Tibial nerve (tissue), 4 donors: ENCODE measurements at regions not wholly inside any gene's neighbourhood (a gene's known extent, or its start where the extent isn't known, plus 50 kb on each side); places are given as distances from the start of the nearest gene placed in this dataset.

Source experiments
- DNase-seq, 2 donors: peaks; one replicate each; pipeline ENCODE4 v3.0.0-alpha.2; 2019; ENCODE audit warnings: low spot score in 2 of 2
- H3K27ac ChIP-seq, 4 donors: fragments of 200-600 bp; sonication (generic) in 3 of 4; one replicate each; pipeline ENCODE4 v1.5.1; 2017 to 2019; ENCODE audit warnings: mild to moderate bottlenecking in 1 of 4
- H3K27me3 ChIP-seq, 2 donors: fragments of 200-600 bp; sonication (generic) in 1 of 2; one replicate each; pipeline versions ENCODE4 v1.5.1 to v1.6.0; 2017 to 2019
- H3K36me3 ChIP-seq, 3 donors: fragments of 200-600 bp; sonication (generic); one replicate each; pipeline ENCODE4 v1.5.1; 2018 to 2019
- H3K4me1 ChIP-seq, 4 donors: fragments of 200-600 bp; sonication (generic) in 3 of 4; one replicate each; pipeline ENCODE4 v1.5.1; 2017 to 2019
- H3K4me3 ChIP-seq, 4 donors: fragments of 200-600 bp; sonication (generic) in 3 of 4; one replicate each; pipeline ENCODE4 v1.5.1; 2017 to 2019; ENCODE audit warnings: mild to moderate bottlenecking in 1 of 4, moderate library complexity in 1 of 4
- H3K9me3 ChIP-seq, 4 donors: fragments of 200-600 bp; sonication (generic) in 3 of 4; one replicate each; pipeline ENCODE4 v1.5.1; 2017 to 2019
- CTCF ChIP-seq, 5 experiments: fragments of 200-600 bp in 3 of 5; fragments of 450-650 bp in 2 of 5; sonication (generic) in 3 of 5; IDR thresholded peaks; one replicate each; pipeline ENCODE4 v1.5.1; 2016 to 2019; ENCODE audit warnings: antibody characterized with exemption in 5 of 5, mild to moderate bottlenecking in 3 of 5, moderate library complexity in 2 of 5
- EP300 ChIP-seq, 2 donors: sonication (generic); formaldehyde crosslinking; IDR thresholded peaks; one replicate each; pipeline ENCODE4 v1.6.1; 2017; ENCODE audit warnings: antibody characterized with exemption in 2 of 2, mild to moderate bottlenecking in 1 of 2
- POLR2A ChIP-seq, 2 donors: fragments of 450-650 bp; IDR thresholded peaks; one replicate each; pipeline ENCODE4 v1.6.1; 2017; ENCODE audit warnings: antibody characterized with exemption in 2 of 2, mild to moderate bottlenecking in 2 of 2, moderate library complexity in 2 of 2
- WGBS, 2 donors: methylation state at CpG; one replicate each; pipeline ENCODE4 v1.1.5; 2018; 5-methylcytosine and 5-hydroxymethylcytosine counted together

GRCh38 chr14:54337314-54337713 lies 59.5 kb upstream of the CDKN3 start:
- no peak for DNase-seq
- 60 to 71% methylated on average over 10 of the region's 10 CpGs for WGBS, 2 donors

DNA sequence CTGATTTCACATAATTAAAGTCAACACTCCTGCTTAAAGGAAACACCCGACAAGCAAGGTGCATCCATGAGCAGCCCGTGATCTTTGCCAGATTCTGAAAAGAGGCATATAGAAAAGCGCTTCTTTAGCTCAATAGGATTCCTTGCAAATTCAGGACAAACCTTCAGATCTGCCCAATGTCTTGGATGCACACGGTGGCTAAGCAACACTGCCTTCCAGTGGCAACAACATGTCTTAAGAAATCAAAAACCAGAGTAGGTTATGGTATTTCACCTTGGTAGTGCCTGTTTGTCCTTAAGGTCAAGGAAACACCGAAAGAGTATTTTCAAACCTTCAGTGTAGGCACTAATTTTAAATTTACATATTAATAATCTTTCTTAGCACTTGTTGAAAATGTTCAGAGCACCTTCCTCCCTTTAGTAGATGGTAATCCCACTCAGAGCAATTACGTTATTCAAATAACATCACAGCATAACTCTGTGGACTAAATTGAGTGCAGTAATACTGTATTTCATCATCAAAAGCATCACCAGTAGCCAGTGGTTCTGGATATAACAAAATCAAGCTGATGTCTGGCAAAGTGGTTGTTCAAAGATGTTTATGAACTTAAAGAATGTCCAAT lies 58.0 kb upstream of the CDKN3 start:
- H3K27ac ChIP-seq, result no peak overlapping the region

More at GRCh38 chr14:54337314-54337713, 59.5 kb upstream of the CDKN3 start:
- Histone ChIP-seq H3K4me1 (no peaks in the 10 kb centered on the region), H3K4me3 (no peak overlapping the region), H3K9me3 (no peaks in the 10 kb centered on the region), H3K27me3 (no peaks in the 10 kb centered on the region), H3K27ac (no peak overlapping the region), H3K36me3 (no peaks in the 10 kb centered on the region)
- TF ChIP-seq CTCF (IDR thresholded peaks at IDR 0.05), result no peak
- TF ChIP-seq EP300 (IDR thresholded peaks at IDR 0.05), result no peak
- no peak for TF ChIP-seq POLR2A (IDR thresholded peaks at IDR 0.05)

DNA sequence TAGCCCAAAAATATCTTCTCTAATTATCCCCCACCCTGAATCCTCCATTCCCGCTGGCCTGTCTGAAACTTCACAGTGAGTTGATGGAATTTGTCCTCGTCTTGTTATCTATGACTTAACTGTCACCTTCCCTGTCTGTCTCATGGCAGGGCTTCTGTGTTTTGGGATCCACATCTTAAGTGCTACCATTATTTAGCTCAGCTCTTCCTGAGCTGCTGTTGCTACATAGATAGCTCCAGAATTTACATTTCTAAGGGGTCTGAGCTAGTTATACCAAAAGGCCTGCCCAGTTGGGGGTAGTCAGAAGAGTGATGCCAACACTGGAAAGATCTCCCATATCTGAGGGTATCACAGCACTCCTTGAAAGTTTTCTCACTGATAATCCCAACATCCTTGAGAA lies 57.0 kb upstream of the CDKN3 start:
- H3K27ac ChIP-seq, result no peak overlapping the region
- no peaks in the 10 kb centered on the region for H3K36me3 ChIP-seq
- H3K9me3 ChIP-seq, result no peaks in the 10 kb centered on the region
- no peak for TF ChIP-seq CTCF (IDR thresholded peaks at IDR 0.05)
- TF ChIP-seq POLR2A (IDR thresholded peaks at IDR 0.05), result no peak
- no peak for TF ChIP-seq EP300 (IDR thresholded peaks at IDR 0.05)
- no peaks in the 10 kb centered on the region for H3K27me3 ChIP-seq
- WGBS, 2 donors, result 89% methylated on average over 2 of the region's 2 CpGs
- no peak overlapping the region for H3K4me3 ChIP-seq
- no peak for DNase-seq
- H3K4me1 ChIP-seq, result peaks cover 0 to 14% (median 2%) of the 10 kb centered on the region in 4 donors

More for the DNA sequence above, 58.0 kb upstream of the CDKN3 start:
- H3K4me1 ChIP-seq, result peaks cover 0 to 12% (median 2%) of the 10 kb centered on the region in 4 donors
- H3K27me3 ChIP-seq, result no peaks in the 10 kb centered on the region
- WGBS, 2 donors, result 49 to 51% methylated on average over 6 of the region's 6 CpGs
- TF ChIP-seq POLR2A (IDR thresholded peaks at IDR 0.05) (no peak), CTCF (IDR thresholded peaks at IDR 0.05) (peak in 3 of 5 experiments; percentile 17 to 42 (median 24))
- no peak overlapping the region for H3K4me3 ChIP-seq
- DNase-seq, result no peak
- H3K36me3 ChIP-seq, result no peaks in the 10 kb centered on the region
- no peaks in the 10 kb centered on the region for H3K9me3 ChIP-seq

- no peaks in the 10 kb centered on the region for H3K9me3 ChIP-seq
- no peaks in the 10 kb centered on the region for H3K36me3 ChIP-seq
- TF ChIP-seq EP300 (IDR thresholded peaks at IDR 0.05) (no peak), CTCF (IDR thresholded peaks at IDR 0.05) (no peak), POLR2A (IDR thresholded peaks at IDR 0.05) (no peak)
- no peaks in the 10 kb centered on the region for H3K27me3 ChIP-seq
- 71 to 80% methylated on average over 3 of the region's 3 CpGs for WGBS, 2 donors
- H3K4me1 ChIP-seq, result peaks cover 0 to 14% (median 2%) of the 10 kb centered on the region in 4 donors
- H3K27ac ChIP-seq, result no peak overlapping the region
- no peak for DNase-seq
- no peak overlapping the region for H3K4me3 ChIP-seq
These were observed 54.0 kb upstream of the CDKN3 start for GRCh38 chr14:54342806-54343205.

DNA sequence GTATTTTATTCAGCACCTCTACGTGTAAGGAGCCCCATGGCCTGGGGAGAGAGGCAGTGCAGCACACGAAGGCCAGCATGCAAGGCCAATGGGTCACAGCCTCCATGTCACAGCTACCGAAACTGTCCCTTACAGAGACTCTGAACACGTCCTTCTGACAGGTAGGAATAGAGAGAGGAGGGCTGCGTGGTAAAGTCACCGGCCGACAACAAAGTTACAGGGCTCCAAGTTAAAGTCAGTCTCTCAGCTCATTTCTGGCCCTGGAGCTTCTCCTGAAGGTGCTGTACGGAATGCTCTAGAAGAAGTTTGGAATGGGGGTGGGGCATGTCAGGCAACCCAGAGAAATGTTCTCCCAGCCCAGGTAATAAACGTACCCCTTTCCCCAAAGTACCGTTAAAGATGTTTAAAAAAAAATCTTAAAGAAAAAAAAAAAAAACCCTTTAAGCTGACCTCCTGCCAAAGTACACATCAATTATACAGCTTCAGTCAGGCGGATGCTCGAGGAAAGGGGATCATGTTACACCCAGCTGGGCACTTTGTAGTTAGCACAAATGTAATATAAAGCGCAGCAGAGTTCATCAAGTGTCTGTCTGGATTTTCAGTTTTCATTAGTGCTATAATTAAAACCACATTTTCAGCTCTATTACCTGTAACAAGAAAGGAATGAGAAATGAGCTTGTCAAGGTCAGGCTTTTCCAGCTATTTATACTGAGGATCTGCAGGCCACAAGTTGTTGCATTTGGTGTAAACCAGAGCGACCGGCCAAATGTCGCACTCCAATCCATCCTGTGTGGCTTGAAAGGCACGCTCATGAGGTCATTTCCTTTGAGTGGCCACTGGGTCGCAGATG lies 53.3 kb upstream of the CDKN3 start:
- H3K27me3 ChIP-seq, result no peaks in the 10 kb centered on the region
- H3K36me3 ChIP-seq, result no peaks in the 10 kb centered on the region
- H3K4me3 ChIP-seq, result no peak overlapping the region
- TF ChIP-seq EP300 (IDR thresholded peaks at IDR 0.05), result no peak
- TF ChIP-seq CTCF (IDR thresholded peaks at IDR 0.05), result no peak
- TF ChIP-seq POLR2A (IDR thresholded peaks at IDR 0.05), result no peak
- 60 to 69% methylated on average over 18 of the region's 18 CpGs for WGBS, 2 donors
- peak overlapping the region in 1 of 4 donors; percentile 23 for H3K27ac ChIP-seq
- DNase-seq, result no peak
- peaks cover 0 to 14% (median 2%) of the 10 kb centered on the region in 4 donors for H3K4me1 ChIP-seq
- no peaks in the 10 kb centered on the region for H3K9me3 ChIP-seq
